CD4-positive, alpha-beta T cell treated with Interleukin-12 subunit alpha and Interleukin-12 subunit beta, for 1 hour (primary cell): ENCODE measurements at regions not wholly inside any gene's neighbourhood (a gene's known extent, or its start where the extent isn't known, plus 50 kb on each side); places are given as distances from the start of the nearest gene placed in this dataset.
"Not testable (repeated sequence)": the region's sequence is repeated elsewhere in the genome, so short reads cannot be mapped to it uniquely, and the experiment has no call there.

Source experiments
- DNase-seq: peaks from one replicate; pipeline ENCODE4 v3.0.0-alpha.2; 2020

- DNase-seq, result no peak
Measured at GRCh38 chr11:41714101-41714500, 254.6 kb upstream of the LRRC4C start.

GRCh38 chr11:41716862-41717261 is 257.4 kb upstream of the LRRC4C start:
- DNase-seq, result no peak

GRCh38 chr11:41720761-41721160 is 261.3 kb upstream of the LRRC4C start:
- no peak for DNase-seq

GRCh38 chr11:41728161-41728560 is 268.7 kb upstream of the LRRC4C start:
- not testable (repeated sequence) for DNase-seq

GRCh38 chr11:41775296-41775695 is 315.8 kb upstream of the LRRC4C start:
- DNase-seq, result no peak

- DNase-seq, result no peak
Measured at GRCh38 chr11:41779401-41779960, 320.0 kb upstream of the LRRC4C start.

GRCh38 chr11:41781441-41781840 is 322.0 kb upstream of the LRRC4C start:
- no peak for DNase-seq

GRCh38 chr11:41784513-41785335 is 325.3 kb upstream of the LRRC4C start:
- DNase-seq, result no peak

- DNase-seq, result no peak
Measured at GRCh38 chr11:41786087-41786486, 326.6 kb upstream of the LRRC4C start.

GRCh38 chr11:41788177-41788576 is 328.7 kb upstream of the LRRC4C start:
- no peak for DNase-seq

GRCh38 chr11:41789376-41789775 is 329.9 kb upstream of the LRRC4C start:
- no peak for DNase-seq

- DNase-seq, result no peak
Measured at GRCh38 chr11:41795004-41795403, 335.6 kb upstream of the LRRC4C start.

GRCh38 chr11:41799754-41800153 is 340.3 kb upstream of the LRRC4C start:
- DNase-seq, result no peak

- DNase-seq, result no peak
Measured at GRCh38 chr11:41803895-41804294, 344.4 kb upstream of the LRRC4C start.

- no peak for DNase-seq
Measured at GRCh38 chr11:41816396-41816795, 356.9 kb upstream of the LRRC4C start.

- DNase-seq, result not testable (repeated sequence)
Measured at GRCh38 chr11:41824287-41824686, 364.8 kb upstream of the LRRC4C start.

GRCh38 chr11:41826085-41826484 is 366.6 kb upstream of the LRRC4C start:
- no peak for DNase-seq

- no peak for DNase-seq
Measured at GRCh38 chr11:41836431-41836830, 377.0 kb upstream of the LRRC4C start.

GRCh38 chr11:41842673-41843072 is 383.2 kb upstream of the LRRC4C start:
- no peak for DNase-seq

- DNase-seq, result no peak
Measured at GRCh38 chr11:41845066-41845465, 385.6 kb upstream of the LRRC4C start.

GRCh38 chr11:41848349-41848748 is 388.9 kb upstream of the LRRC4C start:
- no peak for DNase-seq

- no peak for DNase-seq
Measured at GRCh38 chr11:41849250-41849649, 389.8 kb upstream of the LRRC4C start.

- DNase-seq, result no peak
Measured at GRCh38 chr11:41851743-41852142, 392.3 kb upstream of the LRRC4C start.

GRCh38 chr11:41861838-41862237 is 402.4 kb upstream of the LRRC4C start:
- DNase-seq, result no peak

- DNase-seq, result no peak
Measured at GRCh38 chr11:41866525-41866924, 407.1 kb upstream of the LRRC4C start.
